ENCODE measurements at regions not wholly inside any gene's neighbourhood (a gene's known extent, or its start where the extent isn't known, plus 50 kb on each side); places are given as distances from the start of the nearest gene placed in this dataset.

DNA sequence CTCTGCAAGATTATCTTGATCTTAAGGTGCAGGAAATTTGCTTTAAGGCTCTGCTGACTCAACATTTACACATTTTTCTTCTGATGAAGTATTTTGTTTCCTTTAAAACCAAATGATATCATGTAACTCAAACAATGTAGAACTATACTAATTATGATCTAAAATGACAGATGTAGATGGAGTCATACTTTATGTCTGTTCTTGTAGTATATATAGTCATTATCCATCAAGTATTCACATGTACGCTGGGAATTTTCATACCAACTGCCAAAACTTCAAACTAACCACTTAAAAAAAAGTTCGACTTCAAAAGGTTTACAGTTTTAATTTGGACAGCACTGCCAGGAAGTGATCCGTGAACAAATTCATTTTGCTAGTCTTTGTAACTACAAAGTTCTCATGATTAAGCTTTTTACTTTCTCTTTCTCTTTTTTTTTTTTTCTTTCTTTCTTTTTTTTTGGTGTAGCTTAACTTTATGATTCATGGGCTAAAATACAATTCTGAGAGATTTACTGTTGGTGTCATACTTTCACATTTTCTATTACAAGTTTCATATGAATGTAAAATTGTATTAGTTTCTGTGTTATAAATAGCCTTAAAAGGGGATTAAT lies 509.0 kb upstream of the CXADR start:
- TF ChIP-seq, protein P1, sequence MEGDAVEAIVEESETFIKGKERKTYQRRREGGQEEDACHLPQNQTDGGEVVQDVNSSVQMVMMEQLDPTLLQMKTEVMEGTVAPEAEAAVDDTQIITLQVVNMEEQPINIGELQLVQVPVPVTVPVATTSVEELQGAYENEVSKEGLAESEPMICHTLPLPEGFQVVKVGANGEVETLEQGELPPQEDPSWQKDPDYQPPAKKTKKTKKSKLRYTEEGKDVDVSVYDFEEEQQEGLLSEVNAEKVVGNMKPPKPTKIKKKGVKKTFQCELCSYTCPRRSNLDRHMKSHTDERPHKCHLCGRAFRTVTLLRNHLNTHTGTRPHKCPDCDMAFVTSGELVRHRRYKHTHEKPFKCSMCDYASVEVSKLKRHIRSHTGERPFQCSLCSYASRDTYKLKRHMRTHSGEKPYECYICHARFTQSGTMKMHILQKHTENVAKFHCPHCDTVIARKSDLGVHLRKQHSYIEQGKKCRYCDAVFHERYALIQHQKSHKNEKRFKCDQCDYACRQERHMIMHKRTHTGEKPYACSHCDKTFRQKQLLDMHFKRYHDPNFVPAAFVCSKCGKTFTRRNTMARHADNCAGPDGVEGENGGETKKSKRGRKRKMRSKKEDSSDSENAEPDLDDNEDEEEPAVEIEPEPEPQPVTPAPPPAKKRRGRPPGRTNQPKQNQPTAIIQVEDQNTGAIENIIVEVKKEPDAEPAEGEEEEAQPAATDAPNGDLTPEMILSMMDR (IDR thresholded peaks at IDR 0.05; ENCODE audit: low read depth, low read length) = no peak
- TF ChIP-seq EZH2phosphoT487 (IDR thresholded peaks at IDR 0.05; ENCODE audit: low read depth) = no peak
